GM12873 (cell line): ENCODE measurements at regions not wholly inside any gene's neighbourhood (a gene's known extent, or its start where the extent isn't known, plus 50 kb on each side); places are given as distances from the start of the nearest gene placed in this dataset.

Source experiments
- TF ChIP-seq, protein P1 (sequence below): IDR thresholded peaks from 2 replicates; pipeline ENCODE4 v1.5.1; 2012; ENCODE audit warnings: low read depth, mild to moderate bottlenecking, moderate library complexity, low read length, control low read depth; ENCODE audit not compliant: insufficient read depth; ENCODE audit errors: missing control alignments

DNA sequence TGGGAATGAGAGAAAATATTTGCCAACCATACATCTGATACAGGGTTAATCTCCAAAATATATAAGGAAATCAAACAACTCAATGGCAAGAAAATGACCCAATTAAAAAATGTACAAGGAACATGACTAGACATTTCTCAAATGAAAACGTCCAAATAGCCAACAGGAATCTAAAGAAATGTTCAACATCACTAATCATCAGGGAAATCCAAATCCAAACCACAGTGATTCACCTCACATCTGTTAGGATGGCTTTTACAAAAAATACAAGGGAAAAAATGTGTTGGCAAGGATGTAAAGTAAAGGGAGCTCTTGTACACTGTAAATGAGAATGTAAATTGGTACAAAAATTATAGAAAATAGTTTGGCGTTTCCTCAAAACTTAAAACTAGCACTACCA, 54.7 kb upstream of the ZRANB2 start:
- TF ChIP-seq, protein P1, sequence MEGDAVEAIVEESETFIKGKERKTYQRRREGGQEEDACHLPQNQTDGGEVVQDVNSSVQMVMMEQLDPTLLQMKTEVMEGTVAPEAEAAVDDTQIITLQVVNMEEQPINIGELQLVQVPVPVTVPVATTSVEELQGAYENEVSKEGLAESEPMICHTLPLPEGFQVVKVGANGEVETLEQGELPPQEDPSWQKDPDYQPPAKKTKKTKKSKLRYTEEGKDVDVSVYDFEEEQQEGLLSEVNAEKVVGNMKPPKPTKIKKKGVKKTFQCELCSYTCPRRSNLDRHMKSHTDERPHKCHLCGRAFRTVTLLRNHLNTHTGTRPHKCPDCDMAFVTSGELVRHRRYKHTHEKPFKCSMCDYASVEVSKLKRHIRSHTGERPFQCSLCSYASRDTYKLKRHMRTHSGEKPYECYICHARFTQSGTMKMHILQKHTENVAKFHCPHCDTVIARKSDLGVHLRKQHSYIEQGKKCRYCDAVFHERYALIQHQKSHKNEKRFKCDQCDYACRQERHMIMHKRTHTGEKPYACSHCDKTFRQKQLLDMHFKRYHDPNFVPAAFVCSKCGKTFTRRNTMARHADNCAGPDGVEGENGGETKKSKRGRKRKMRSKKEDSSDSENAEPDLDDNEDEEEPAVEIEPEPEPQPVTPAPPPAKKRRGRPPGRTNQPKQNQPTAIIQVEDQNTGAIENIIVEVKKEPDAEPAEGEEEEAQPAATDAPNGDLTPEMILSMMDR = no peak
